ENCODE measurements at regions not wholly inside any gene's neighbourhood (a gene's known extent, or its start where the extent isn't known, plus 50 kb on each side); places are given as distances from the start of the nearest gene placed in this dataset.

DNA sequence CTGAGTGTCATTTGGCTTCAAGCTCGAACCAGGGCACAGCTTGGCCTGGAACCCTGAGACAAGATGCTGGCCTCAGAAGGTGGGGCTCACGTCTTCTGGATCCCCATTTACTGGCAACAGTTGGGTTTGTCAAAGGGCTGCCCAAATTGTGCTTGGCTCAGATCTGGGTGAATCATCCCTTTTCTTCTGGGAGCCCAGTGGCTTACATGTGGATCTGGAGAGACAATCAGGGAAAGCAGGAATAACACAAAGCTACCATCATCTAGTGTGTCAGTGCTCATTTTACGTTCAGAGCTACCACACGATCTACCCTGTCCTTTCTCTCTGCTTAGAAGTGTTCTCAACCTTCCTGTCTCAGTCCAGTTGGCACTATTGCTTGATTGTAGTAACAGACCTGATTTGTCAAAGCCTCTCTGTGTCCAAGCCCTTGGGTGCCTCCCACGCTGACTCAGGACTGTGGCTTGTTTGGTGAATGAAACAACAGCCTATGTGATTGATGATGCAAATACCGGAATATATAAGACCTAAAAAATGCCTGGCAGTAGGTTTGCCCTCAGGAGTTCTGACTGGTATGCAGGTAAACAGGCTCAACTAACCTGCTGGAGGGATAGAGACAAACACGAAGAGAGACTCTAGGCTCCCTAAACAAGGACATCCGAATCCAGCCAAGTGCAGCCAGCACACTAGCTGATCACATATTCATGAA, 974.3 kb downstream of the VRK1 start:
- no peak overlapping the region for H3K27ac ChIP-seq
- no peak for TF ChIP-seq ZFX (IDR thresholded peaks at IDR 0.05)
- TF ChIP-seq, protein P1, sequence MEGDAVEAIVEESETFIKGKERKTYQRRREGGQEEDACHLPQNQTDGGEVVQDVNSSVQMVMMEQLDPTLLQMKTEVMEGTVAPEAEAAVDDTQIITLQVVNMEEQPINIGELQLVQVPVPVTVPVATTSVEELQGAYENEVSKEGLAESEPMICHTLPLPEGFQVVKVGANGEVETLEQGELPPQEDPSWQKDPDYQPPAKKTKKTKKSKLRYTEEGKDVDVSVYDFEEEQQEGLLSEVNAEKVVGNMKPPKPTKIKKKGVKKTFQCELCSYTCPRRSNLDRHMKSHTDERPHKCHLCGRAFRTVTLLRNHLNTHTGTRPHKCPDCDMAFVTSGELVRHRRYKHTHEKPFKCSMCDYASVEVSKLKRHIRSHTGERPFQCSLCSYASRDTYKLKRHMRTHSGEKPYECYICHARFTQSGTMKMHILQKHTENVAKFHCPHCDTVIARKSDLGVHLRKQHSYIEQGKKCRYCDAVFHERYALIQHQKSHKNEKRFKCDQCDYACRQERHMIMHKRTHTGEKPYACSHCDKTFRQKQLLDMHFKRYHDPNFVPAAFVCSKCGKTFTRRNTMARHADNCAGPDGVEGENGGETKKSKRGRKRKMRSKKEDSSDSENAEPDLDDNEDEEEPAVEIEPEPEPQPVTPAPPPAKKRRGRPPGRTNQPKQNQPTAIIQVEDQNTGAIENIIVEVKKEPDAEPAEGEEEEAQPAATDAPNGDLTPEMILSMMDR (conservative IDR thresholded peaks at IDR 0.05): no peak

- no peak overlapping the region for H3K27ac ChIP-seq
- TF ChIP-seq ZFX (IDR thresholded peaks at IDR 0.05): no peak
- TF ChIP-seq, protein P1 (conservative IDR thresholded peaks at IDR 0.05): no peak
These were observed 976.4 kb downstream of the VRK1 start for GRCh38 chr14:97773598-97773997.

- H3K27ac ChIP-seq: peak overlapping the region; percentile 15; the same call in 1 of the 2 replicates
- TF ChIP-seq, protein P1 (conservative IDR thresholded peaks at IDR 0.05): no peak
- TF ChIP-seq ZFX (IDR thresholded peaks at IDR 0.05): no peak
These were observed 979.8 kb downstream of the VRK1 start for GRCh38 chr14:97776890-97777558.

DNA sequence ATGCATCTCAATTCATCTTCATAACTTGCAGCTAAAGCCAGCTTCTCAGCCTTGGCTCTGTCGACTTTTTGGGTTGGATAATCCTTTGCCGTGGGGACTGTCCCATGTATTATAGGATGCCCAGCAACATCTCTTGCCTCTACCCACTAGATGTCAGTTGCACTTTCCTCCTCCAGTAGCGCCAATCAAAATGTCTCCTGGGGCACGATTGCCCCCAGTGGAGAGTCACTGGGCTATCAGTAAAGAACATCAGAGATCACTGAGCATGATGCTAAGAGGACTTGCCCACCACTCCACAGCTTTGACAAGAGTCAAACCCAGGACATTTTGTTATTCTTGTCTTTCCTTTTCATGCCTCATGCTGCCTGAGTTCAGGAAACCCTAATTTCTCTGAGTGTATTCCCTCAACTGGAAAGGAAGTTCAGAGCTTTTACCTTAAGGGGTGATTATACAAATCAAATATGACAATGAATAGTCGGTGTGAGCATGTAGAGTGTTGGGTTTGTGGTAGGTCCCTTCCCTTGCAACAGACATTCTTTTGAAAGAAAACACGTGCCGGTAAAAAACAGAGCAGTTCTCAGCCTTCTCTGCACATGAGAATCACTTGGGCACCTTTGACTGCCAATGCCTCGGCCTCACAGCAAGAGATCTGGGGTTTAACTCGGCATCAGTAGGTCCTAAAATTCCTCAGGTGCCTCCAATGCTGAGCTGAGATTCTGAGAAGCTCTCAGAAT, 980.6 kb downstream of the VRK1 start:
- TF ChIP-seq, protein P1 (conservative IDR thresholded peaks at IDR 0.05): no peak
- TF ChIP-seq ZFX (IDR thresholded peaks at IDR 0.05): no peak
- no peak overlapping the region for H3K27ac ChIP-seq

GRCh38 chr14:97779140-97779539, 982.0 kb downstream of the VRK1 start:
- H3K27ac ChIP-seq: no peak overlapping the region
- no peak for TF ChIP-seq ZFX (IDR thresholded peaks at IDR 0.05)
- TF ChIP-seq, protein P1 (conservative IDR thresholded peaks at IDR 0.05): no peak

DNA sequence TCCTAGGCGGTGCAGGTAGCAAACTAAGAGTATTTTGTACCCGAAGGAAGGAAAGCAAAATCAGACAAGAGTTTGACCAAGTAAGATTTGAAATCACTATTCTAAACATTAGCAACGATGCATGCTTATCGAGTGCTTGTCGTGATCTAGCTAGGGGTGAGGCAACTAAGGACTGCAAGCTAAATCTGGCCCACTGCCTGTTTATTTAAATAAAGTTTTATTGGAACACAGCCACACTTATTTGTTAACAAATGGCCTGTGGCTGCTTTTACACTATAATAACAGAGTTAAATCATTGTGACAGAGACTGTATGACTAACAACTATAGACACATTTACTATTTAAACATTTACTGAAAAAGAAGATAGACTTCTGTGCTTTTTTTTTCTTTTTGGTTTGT, 983.6 kb downstream of the VRK1 start:
- no peak overlapping the region for H3K27ac ChIP-seq
- TF ChIP-seq, protein P1 (conservative IDR thresholded peaks at IDR 0.05): no peak
- TF ChIP-seq ZFX (IDR thresholded peaks at IDR 0.05): no peak

DNA sequence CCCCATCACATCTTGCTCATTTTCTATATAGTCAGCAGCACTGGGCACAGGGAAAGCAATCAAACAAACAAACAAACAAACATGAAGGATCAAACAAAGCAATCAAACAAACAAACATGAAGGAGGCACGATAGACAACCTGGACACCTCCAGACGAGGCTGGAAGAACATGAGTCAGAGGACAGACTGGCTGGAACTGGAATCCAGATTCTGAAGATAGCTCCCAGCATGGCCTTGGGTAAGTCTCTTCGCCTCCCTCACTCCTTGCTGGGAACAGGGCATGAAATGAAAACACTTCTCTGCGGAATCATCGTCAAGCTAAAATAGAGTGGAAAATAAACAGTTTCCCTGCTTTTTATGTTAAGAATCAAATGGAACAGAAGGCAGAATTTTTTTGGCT, 984.8 kb downstream of the VRK1 start:
- H3K27ac ChIP-seq: no peak overlapping the region
- TF ChIP-seq, protein P1 (conservative IDR thresholded peaks at IDR 0.05): no peak
- TF ChIP-seq ZFX (IDR thresholded peaks at IDR 0.05): no peak
